HEK293T (cell line): ENCODE measurements at regions not wholly inside any gene's neighbourhood (a gene's known extent, or its start where the extent isn't known, plus 50 kb on each side); places are given as distances from the start of the nearest gene placed in this dataset.

Experiments
- BHLHE40 ChIP-seq: fragments of 450-650 bp; IDR thresholded peaks from 2 replicates; pipeline ENCODE4 v1.6.1; 2016; ENCODE audit warnings: mild to moderate bottlenecking, moderate library complexity, borderline replicate concordance
- CTBP1 ChIP-seq: fragments of 450-650 bp; IDR thresholded peaks from 2 replicates; pipeline ENCODE4 v1.6.1; 2016; ENCODE audit warnings: borderline replicate concordance
- FOXA1 ChIP-seq: fragments of 450-650 bp; IDR thresholded peaks from 2 replicates; pipeline ENCODE4 v1.6.1; 2016; ENCODE audit warnings: mild to moderate bottlenecking
- FOXM1 ChIP-seq: fragments of 450-650 bp; IDR thresholded peaks from 2 replicates; pipeline ENCODE4 v1.6.1; 2017; ENCODE audit warnings: mild to moderate bottlenecking, borderline replicate concordance
- HDGF ChIP-seq: fragments of 450-650 bp; IDR thresholded peaks from 2 replicates; pipeline ENCODE4 v1.6.1; 2017; ENCODE audit warnings: antibody characterized with exemption, borderline replicate concordance
- L3MBTL2 ChIP-seq: fragments of 450-650 bp; conservative IDR thresholded peaks from 2 replicates; pipeline ENCODE4 v1.6.1; 2016; ENCODE audit warnings: mild to moderate bottlenecking
- LEF1 ChIP-seq: fragments of 450-650 bp; IDR thresholded peaks from 2 replicates; pipeline ENCODE4 v1.6.1; 2017; ENCODE audit warnings: mild to moderate bottlenecking, borderline replicate concordance
- NFRKB ChIP-seq: fragments of 450-650 bp; IDR thresholded peaks from 2 replicates; pipeline ENCODE4 v1.6.1; 2016; ENCODE audit warnings: mild to moderate bottlenecking, moderate library complexity
- SP1 ChIP-seq: fragments of 450-650 bp; IDR thresholded peaks from 2 replicates; pipeline ENCODE4 v1.6.1; 2017
- SUZ12 ChIP-seq: fragments of 450-650 bp; IDR thresholded peaks from 2 replicates; pipeline ENCODE4 v1.6.1; 2016; ENCODE audit warnings: mild to moderate bottlenecking
- TARDBP ChIP-seq: fragments of 450-650 bp; IDR thresholded peaks from 2 replicates; pipeline ENCODE4 v1.6.1; 2016
- ZNF384 ChIP-seq: fragments of 450-650 bp; IDR thresholded peaks from 2 replicates; pipeline ENCODE4 v1.6.1; 2016
- TF ChIP-seq, protein P1 (sequence below): fragments of 450-650 bp; IDR thresholded peaks from 2 replicates; pipeline ENCODE4 v1.6.1; 2016

- TF ChIP-seq LEF1: no peak
- TF ChIP-seq, protein P1, sequence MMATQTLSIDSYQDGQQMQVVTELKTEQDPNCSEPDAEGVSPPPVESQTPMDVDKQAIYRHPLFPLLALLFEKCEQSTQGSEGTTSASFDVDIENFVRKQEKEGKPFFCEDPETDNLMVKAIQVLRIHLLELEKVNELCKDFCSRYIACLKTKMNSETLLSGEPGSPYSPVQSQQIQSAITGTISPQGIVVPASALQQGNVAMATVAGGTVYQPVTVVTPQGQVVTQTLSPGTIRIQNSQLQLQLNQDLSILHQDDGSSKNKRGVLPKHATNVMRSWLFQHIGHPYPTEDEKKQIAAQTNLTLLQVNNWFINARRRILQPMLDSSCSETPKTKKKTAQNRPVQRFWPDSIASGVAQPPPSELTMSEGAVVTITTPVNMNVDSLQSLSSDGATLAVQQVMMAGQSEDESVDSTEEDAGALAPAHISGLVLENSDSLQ: no peak
- no peak for TF ChIP-seq SP1
- TF ChIP-seq TARDBP: no peak
- TF ChIP-seq NFRKB: no peak
- no peak for TF ChIP-seq BHLHE40
- TF ChIP-seq CTBP1: no peak
- TF ChIP-seq SUZ12: no peak
- TF ChIP-seq FOXM1: no peak
- TF ChIP-seq FOXA1: no peak
- no peak for TF ChIP-seq L3MBTL2
- TF ChIP-seq ZNF384: no peak
- no peak for TF ChIP-seq HDGF
Measured at GRCh38 chr10:9895453-9895852, 1122.2 kb upstream of the CELF2 start.
